K562 (cell line): ENCODE measurements at regions not wholly inside any gene's neighbourhood (a gene's known extent, or its start where the extent isn't known, plus 50 kb on each side); places are given as distances from the start of the nearest gene placed in this dataset.
A peak's percentile ranks its signal among the peaks of the same experiment; 100 is the strongest.

Source experiments
- ATAC-seq: fragments of 200-7000 bp; cut with Tn5 transposase; 3 replicates; pipeline ENCODE4 v1.9.1; 2020; ENCODE audit warnings: moderate library complexity
- BruUV-seq: library from RNA; stranded (reverse); fragments of 400-500 nt; replicated peaks from 2 replicates; lab custom pipeline; 2021; lab: Mats Ljungman, UMichigan
- CTCF ChIA-PET: fragments of 300-600 bp; formaldehyde crosslinking; extraction: SDS; loops from one replicate; lab custom pipeline; 2021; ENCODE audit warnings: low intra/inter-chr PET ratio; lab: Yijun Ruan, JAX
- POLR2A ChIA-PET: fragments of 300-600, 350-650 bp; sonication (Branson Sonifier 250); formaldehyde crosslinking; extraction: SDS; loops from one replicate; lab custom pipeline; 2021; ENCODE audit warnings: antibody characterized with exemption, inconsistent platforms; lab: Yijun Ruan, JAX
- DNase-seq, 4 experiments: peaks; one replicate each; pipeline versions ENCODE4 v3.0.0 to v3.0.0-alpha.2; 2011 to 2018; ENCODE audit warnings: low spot score in 3 of 4, mixed read lengths in 3 of 4; ENCODE audit errors: extremely low read depth in 1 of 4
- FAIRE-seq: peaks from 2 replicates; lab custom pipeline; 2011; peaks lifted over from hg19 to GRCh38; lab: Jason Lieb, UNC
- H2AFZ ChIP-seq: 2 replicates; pipeline ENCODE4 v1.6.0; 2011; ENCODE audit warnings: low read depth, low read length, control low read depth, inconsistent platforms
- H3K27ac ChIP-seq: fragments of 200-600 bp; 3 replicates; pipeline ENCODE4 v1.8.0; 2011; ENCODE audit warnings: low read depth, mild to moderate bottlenecking, control low read depth, inconsistent platforms, low read length, moderate library complexity, mixed read lengths; ENCODE audit errors: extremely low read depth
- H3K27me3 ChIP-seq, 2 experiments: fragments of 300-600 bp in 1 of 2; 2 replicates in 1 of 2; 3 replicates in 1 of 2; pipeline versions ENCODE4 v1.6.0 to v1.8.0; 2011; ENCODE audit warnings: inconsistent platforms in 2 of 2, low read length in 2 of 2, mild to moderate bottlenecking in 1 of 2, mixed read lengths in 1 of 2, moderate library complexity in 1 of 2; ENCODE audit not compliant: control insufficient read depth in 2 of 2, insufficient read depth in 2 of 2
- H3K36me3 ChIP-seq: fragments of 300-600 bp; 3 replicates; pipeline ENCODE4 v1.8.0; 2011; ENCODE audit warnings: mild to moderate bottlenecking, low read length, inconsistent platforms; ENCODE audit not compliant: control insufficient read depth, insufficient read depth
- H3K4me1 ChIP-seq, 2 experiments: fragments of 200-600 bp in 1 of 2; replicated peaks in 1 of 2; 2 replicates in 1 of 2; 3 replicates in 1 of 2; pipeline versions ENCODE4 v1.5.1 to v1.8.0; 2011; ENCODE audit warnings: inconsistent platforms in 2 of 2, low read length in 2 of 2, mild to moderate bottlenecking in 1 of 2, mixed read lengths in 1 of 2, moderate library complexity in 1 of 2; ENCODE audit not compliant: control insufficient read depth in 2 of 2, insufficient read depth in 2 of 2
- H3K4me2 ChIP-seq: 2 replicates; pipeline ENCODE4 v1.6.1; 2011; ENCODE audit warnings: low read length, control low read depth, inconsistent platforms, mixed read lengths; ENCODE audit not compliant: insufficient read depth
- H3K4me3 ChIP-seq: fragments of 200-600 bp; sonication (generic), shearing (Covaris generic); 2 replicates; pipeline ENCODE4 v1.5.1; 2016; ENCODE audit warnings: control low read depth, inconsistent platforms
- H3K79me2 ChIP-seq: fragments of 200-600 bp; 3 replicates; pipeline ENCODE4 v1.8.0; 2011; ENCODE audit warnings: low read length, inconsistent platforms; ENCODE audit not compliant: control insufficient read depth, insufficient read depth
- H3K9ac ChIP-seq, 2 experiments: 2 replicates each; pipeline versions ENCODE4 v1.6.0 to v1.6.1; 2011; ENCODE audit warnings: low read depth in 2 of 2, low read length in 2 of 2, control low read depth in 1 of 2, inconsistent platforms in 1 of 2, mild to moderate bottlenecking in 1 of 2, mixed read lengths in 1 of 2; ENCODE audit not compliant: insufficient read depth in 1 of 2
- H3K9me1 ChIP-seq: one replicate; pipeline ENCODE4 v1.6.0; 2011; ENCODE audit warnings: inconsistent platforms, mild to moderate bottlenecking, low read length, moderate library complexity; ENCODE audit not compliant: control insufficient read depth, insufficient read depth
- H3K9me3 ChIP-seq: replicated peaks from 2 replicates; pipeline ENCODE4 v1.5.1; 2011; ENCODE audit warnings: low read depth, low read length, inconsistent platforms; ENCODE audit not compliant: control insufficient read depth, insufficient read depth
- H4K20me1 ChIP-seq: replicated peaks from 2 replicates; pipeline ENCODE4 v1.6.1; 2011; ENCODE audit warnings: low read length, inconsistent platforms, mixed read lengths; ENCODE audit not compliant: control insufficient read depth, insufficient read depth
- TAF1 ChIP-seq: IDR thresholded peaks from 2 replicates; pipeline ENCODE4 v1.6.1; 2011; ENCODE audit warnings: mild to moderate bottlenecking, low read length, moderate library complexity; ENCODE audit not compliant: insufficient read depth, control insufficient read depth, severe bottlenecking; ENCODE audit errors: extremely low read depth
- ZBTB11 ChIP-seq, 3 experiments: fragments of 200-800 bp in 1 of 3; fragments of 250-450 bp in 1 of 3; fragments of 450-650 bp in 1 of 3; sonication (Bioruptor Pico) in 1 of 3; sonication (Bioruptor generic) in 1 of 3; formaldehyde crosslinking in 1 of 3; IDR thresholded peaks; 2 replicates each; pipeline versions ENCODE4 v1.6.1 to v1.8.0; 2016 to 2022; ENCODE audit warnings: mild to moderate bottlenecking in 2 of 3, missing genetic modification characterization in 2 of 3, missing compliant biosample characterization in 1 of 3, moderate library complexity in 1 of 3
- WGBS: fragments of 100-300 bp; shearing (Covaris generic); methylation state at CpG from one replicate; pipeline ENCODE4 v1.1.6; 2016; ENCODE audit warnings: low coverage, mixed read lengths; ENCODE audit not compliant: insufficient coverage; ENCODE audit errors: missing lambda C conversion rate; 5-methylcytosine and 5-hydroxymethylcytosine counted together
- in situ Hi-C: fragments of 300-500 bp; cut with MboI; formaldehyde crosslinking; loops from 4 replicates; pipeline ENCODE4 v1.15.0; 2018; ENCODE audit warnings: inconsistent platforms, mixed read lengths
- intact Hi-C: fragments of 100-400 bp; cut with micrococcal nuclease; formaldehyde crosslinking; loops from 2 replicates; pipeline ENCODE4 v1.14.2; 2022

GRCh38 chr3:64916192-64916798, 228.5 kb upstream of the ADAMTS9 start:
- H3K9ac ChIP-seq = no peak overlapping the region
- 71% methylated on average over 8 of the region's 8 CpGs for WGBS
- peak overlapping the region; percentile 62 for H2AFZ ChIP-seq
- in situ Hi-C loops (no loop called here), intact Hi-C loops (loop anchor here (10.0 kb wide), 1 partner anchor 119 kb away; no protein-coding TSS in a partner anchor)
- DNase-seq (no peak), FAIRE-seq (no peak), ATAC-seq (peak; percentile 31)
- H3K4me2 ChIP-seq = peak overlapping the region; percentile 27; the same call in 1 of the 2 replicates
- no peaks in the 10 kb centered on the region for H3K9me1 ChIP-seq
- BruUV-seq = no TSS peak
- H3K4me3 ChIP-seq = no peak overlapping the region
- no peaks in the 10 kb centered on the region for H3K27me3 ChIP-seq
- TF ChIP-seq TAF1 = no peak
- TF ChIP-seq ZBTB11 (CRISPR knock-in tag; IDR thresholded peaks at IDR 0.05) = peak in 1 of 3 experiments; percentile 2; a peak in 2 of 6 replicates
- no peaks in the 10 kb centered on the region for H4K20me1 ChIP-seq
- ChIA-PET CTCF (no interaction called here), POLR2A (interaction anchor here (0.7 to 1.0 kb wide), 2 partner anchors 8 to 11 kb away, joined by 3 read pairs; no protein-coding TSS in a partner anchor)
- H3K36me3 ChIP-seq = no peaks in the 10 kb centered on the region
- no peak overlapping the region for H3K27ac ChIP-seq
- H3K9me3 ChIP-seq = no peaks in the 10 kb centered on the region
- no peaks in the 10 kb centered on the region for H3K79me2 ChIP-seq
- H3K4me1 ChIP-seq = peaks cover 4 to 41% of the 10 kb centered on the region in 2 experiments; a peak in 4 of 5 replicates
